ENCODE measurements at regions not wholly inside any gene's neighbourhood (a gene's known extent, or its start where the extent isn't known, plus 50 kb on each side); places are given as distances from the start of the nearest gene placed in this dataset.

DNA sequence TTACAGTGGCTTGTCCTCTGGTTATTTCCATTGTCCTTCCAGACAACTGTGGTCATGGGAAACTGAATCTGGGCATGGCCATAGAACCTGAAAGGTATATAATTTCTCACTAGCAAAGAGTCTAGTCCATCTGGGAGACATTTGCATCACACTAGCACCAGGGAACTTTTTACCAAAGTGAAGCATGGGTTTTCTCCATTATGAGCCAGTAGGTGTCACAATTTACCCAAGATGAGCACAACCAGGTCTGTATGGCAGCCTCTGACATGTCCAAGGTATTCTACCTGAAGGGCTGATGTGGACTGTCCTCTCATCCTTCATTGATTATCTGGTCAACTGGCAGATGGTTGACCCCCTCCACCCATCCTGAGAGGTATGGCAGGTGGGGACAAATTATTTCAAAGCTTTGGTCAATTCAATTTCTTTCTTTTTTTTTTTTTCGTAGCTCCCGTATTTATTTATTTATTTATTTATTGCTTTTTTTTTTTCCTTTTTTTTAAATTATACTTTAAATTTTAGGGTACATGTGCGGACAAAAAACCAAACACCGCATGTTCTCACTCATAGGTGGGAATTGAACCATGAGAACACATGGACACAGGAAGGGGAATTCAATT lies 425.9 kb downstream of the TMEM135 start:
- no peak overlapping the region for H3K27ac Mint-ChIP-seq (ENCODE audit: unreplicated experiment)
- no peak overlapping the region for H3K4me3 Mint-ChIP-seq

GRCh38 chr11:87462171-87462570 lies 424.4 kb downstream of the TMEM135 start:
- TF ChIP-seq, protein P1, sequence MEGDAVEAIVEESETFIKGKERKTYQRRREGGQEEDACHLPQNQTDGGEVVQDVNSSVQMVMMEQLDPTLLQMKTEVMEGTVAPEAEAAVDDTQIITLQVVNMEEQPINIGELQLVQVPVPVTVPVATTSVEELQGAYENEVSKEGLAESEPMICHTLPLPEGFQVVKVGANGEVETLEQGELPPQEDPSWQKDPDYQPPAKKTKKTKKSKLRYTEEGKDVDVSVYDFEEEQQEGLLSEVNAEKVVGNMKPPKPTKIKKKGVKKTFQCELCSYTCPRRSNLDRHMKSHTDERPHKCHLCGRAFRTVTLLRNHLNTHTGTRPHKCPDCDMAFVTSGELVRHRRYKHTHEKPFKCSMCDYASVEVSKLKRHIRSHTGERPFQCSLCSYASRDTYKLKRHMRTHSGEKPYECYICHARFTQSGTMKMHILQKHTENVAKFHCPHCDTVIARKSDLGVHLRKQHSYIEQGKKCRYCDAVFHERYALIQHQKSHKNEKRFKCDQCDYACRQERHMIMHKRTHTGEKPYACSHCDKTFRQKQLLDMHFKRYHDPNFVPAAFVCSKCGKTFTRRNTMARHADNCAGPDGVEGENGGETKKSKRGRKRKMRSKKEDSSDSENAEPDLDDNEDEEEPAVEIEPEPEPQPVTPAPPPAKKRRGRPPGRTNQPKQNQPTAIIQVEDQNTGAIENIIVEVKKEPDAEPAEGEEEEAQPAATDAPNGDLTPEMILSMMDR (conservative IDR thresholded peaks at IDR 0.05): no peak
- no peaks in the 10 kb centered on the region for H3K9me3 Mint-ChIP-seq
- no peak overlapping the region for H3K4me3 Mint-ChIP-seq
- H3K4me1 Mint-ChIP-seq: no peaks in the 10 kb centered on the region
- DNase-seq (ENCODE audit: low read depth, low spot score): no peak
- H3K27ac Mint-ChIP-seq (ENCODE audit: unreplicated experiment): no peak overlapping the region
- no peaks in the 10 kb centered on the region for H3K36me3 Mint-ChIP-seq (ENCODE audit: low read depth)
- H3K27me3 Mint-ChIP-seq (ENCODE audit: low read depth): no peaks in the 10 kb centered on the region

More for the DNA sequence above, 425.9 kb downstream of the TMEM135 start:
- TF ChIP-seq, protein P1 (conservative IDR thresholded peaks at IDR 0.05): peak; percentile 69
- H3K27me3 Mint-ChIP-seq (ENCODE audit: low read depth): no peaks in the 10 kb centered on the region
- no peaks in the 10 kb centered on the region for H3K4me1 Mint-ChIP-seq
- H3K9me3 Mint-ChIP-seq: no peaks in the 10 kb centered on the region
- peak; percentile 3 for DNase-seq (ENCODE audit: low read depth, low spot score)
- H3K36me3 Mint-ChIP-seq (ENCODE audit: low read depth): no peaks in the 10 kb centered on the region

DNA sequence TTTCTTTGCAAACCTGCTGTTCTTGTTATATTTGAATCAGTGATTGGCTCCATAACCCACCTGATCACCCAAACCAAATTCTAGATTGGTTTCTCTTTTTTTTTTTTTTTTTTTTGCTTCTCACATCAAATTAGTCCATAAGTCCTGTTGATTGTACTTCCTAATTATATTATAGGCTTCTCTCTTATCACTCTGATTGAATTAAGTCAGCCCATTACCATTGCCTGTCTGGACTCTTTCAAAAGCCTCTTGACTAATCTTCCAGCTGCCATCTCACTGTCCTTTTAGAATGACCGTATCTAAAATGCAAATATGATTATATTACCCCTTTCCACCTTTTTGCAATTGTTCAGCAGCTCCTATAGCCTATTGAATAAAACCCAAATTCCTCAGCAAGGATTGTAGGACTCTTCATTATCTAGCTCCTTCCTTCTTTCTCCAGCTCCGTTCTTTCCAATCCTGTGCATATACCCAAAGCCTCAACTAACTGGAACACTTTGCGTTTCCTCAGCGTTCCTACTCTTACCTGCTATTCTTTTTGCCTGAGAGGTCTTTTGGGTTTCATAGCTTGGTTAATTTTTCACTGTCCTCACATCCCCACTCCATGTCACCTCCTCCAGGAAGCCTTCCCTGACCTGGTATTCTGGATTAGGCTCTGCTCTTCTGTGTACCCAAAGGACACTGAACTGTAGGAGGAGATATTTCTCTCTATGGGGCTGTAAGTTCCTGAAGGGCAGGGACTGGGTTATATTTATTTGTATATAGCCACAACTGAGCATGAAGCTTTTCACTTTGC lies 423.3 kb downstream of the TMEM135 start:
- TF ChIP-seq, protein P1 (conservative IDR thresholded peaks at IDR 0.05): no peak
- DNase-seq (ENCODE audit: low read depth, low spot score): no peak
- Mint-ChIP-seq H3K27me3 (ENCODE audit: low read depth) (no peaks in the 10 kb centered on the region), H3K4me3 (no peak overlapping the region), H3K4me1 (no peaks in the 10 kb centered on the region), H3K27ac (ENCODE audit: unreplicated experiment) (no peak overlapping the region), H3K36me3 (ENCODE audit: low read depth) (no peaks in the 10 kb centered on the region), H3K9me3 (no peaks in the 10 kb centered on the region)

DNA sequence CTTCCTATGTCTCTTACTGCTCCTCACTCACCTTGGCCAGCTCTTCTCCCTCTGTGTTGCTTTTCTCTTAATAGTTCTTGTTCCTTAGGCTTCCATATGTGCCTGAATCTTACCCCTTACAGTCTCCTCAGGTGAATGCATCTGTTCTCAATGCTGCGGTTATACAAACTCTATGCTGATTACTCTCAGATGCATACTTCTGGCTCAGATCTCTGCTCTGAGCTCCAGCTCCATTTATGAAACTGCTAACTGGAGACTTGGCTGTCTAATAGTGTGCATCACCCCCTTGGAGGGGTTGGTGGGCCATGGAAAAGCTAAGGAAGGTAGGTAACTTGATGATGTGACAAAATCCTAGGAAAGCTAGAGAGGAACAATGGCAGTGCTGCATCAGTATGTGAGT lies 422.5 kb downstream of the TMEM135 start:
- Mint-ChIP-seq H3K9me3 (no peaks in the 10 kb centered on the region), H3K36me3 (ENCODE audit: low read depth) (no peaks in the 10 kb centered on the region), H3K4me1 (no peaks in the 10 kb centered on the region), H3K27ac (ENCODE audit: unreplicated experiment) (no peak overlapping the region), H3K27me3 (ENCODE audit: low read depth) (no peaks in the 10 kb centered on the region), H3K4me3 (no peak overlapping the region)
- TF ChIP-seq, protein P1 (conservative IDR thresholded peaks at IDR 0.05): no peak
- DNase-seq (ENCODE audit: low read depth, low spot score): no peak

DNA sequence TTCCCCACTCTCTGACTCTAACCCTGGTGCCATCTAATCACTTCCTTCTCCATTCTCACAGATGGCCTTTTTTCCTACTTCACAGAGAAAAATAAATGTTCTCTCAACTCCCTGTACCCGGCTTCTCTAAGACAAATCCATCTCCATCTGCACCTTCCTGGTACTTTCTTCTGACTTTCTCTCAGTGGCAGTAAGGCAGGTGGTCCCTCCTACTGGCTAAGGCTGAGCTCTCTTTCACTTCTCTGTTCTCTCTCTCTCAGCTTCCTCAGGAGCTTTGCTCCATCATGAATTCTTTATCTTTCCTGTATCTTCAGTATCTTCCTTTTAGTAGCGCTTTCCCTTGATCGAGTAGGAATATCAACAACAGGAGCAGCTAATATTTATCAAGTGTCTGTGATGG lies 421.6 kb downstream of the TMEM135 start:
- Mint-ChIP-seq H3K4me3 (no peak overlapping the region), H3K27ac (ENCODE audit: unreplicated experiment) (no peak overlapping the region), H3K4me1 (no peaks in the 10 kb centered on the region), H3K36me3 (ENCODE audit: low read depth) (no peaks in the 10 kb centered on the region), H3K27me3 (ENCODE audit: low read depth) (no peaks in the 10 kb centered on the region), H3K9me3 (no peaks in the 10 kb centered on the region)
- TF ChIP-seq, protein P1 (conservative IDR thresholded peaks at IDR 0.05): no peak
- DNase-seq (ENCODE audit: low read depth, low spot score): no peak
